Inflammatory macrophage treated with lipopolysaccharide for 4 hours (primary cell): ENCODE measurements at regions not wholly inside any gene's neighbourhood (a gene's known extent, or its start where the extent isn't known, plus 50 kb on each side); places are given as distances from the start of the nearest gene placed in this dataset.
"Not testable (repeated sequence)": the region's sequence is repeated elsewhere in the genome, so short reads cannot be mapped to it uniquely, and the experiment has no call there.

Source experiments
- DNase-seq: peaks from one replicate; pipeline ENCODE4 v3.0.0-alpha.2; 2020

GRCh38 chr12:17206553-17206952, 600.6 kb upstream of the LMO3 start:
- DNase-seq: no peak

GRCh38 chr12:17204289-17205054, 598.5 kb upstream of the LMO3 start:
- DNase-seq: no peak

DNA sequence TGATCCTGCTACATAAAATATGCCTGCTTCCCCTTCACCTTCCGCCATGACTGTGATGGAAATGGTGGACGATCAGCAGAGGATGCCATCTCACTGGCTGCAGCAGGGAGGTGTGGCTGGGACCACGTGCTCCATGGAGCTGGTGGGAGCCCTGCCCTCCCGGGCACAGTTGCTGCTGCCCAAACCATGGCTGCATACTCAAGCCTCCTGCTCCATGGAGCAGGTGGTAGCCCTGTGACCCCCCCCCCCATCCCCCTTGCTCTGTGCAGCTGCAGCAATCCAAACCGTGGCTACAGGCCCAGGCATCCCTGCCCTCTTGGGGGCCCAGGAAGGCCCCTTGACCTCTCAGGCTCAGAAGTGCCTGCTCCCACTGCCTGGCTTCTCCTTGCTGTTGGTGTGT, 597.5 kb upstream of the LMO3 start:
- no peak for DNase-seq

GRCh38 chr12:17197971-17198370, 592.0 kb upstream of the LMO3 start:
- DNase-seq: no peak

DNA sequence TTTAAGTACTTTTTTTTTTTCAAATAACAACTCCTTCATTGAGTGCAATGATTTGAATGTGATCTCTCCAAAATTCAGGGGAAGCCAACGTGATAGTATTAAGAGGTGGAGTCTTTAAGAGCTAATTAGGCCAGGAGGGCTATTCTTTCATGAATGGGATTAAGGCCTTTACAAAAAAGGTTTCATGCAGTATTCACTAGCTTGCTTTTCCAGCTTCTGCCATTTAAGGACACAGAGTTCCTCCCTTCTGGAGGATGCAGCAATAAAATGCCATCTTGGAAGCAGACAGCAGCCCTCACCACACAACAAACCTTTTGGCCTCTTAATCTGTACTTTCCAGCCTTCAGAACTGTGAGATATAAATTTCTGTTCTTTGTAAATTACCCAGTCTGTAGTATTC, 586.8 kb upstream of the LMO3 start:
- DNase-seq: no peak

GRCh38 chr12:17169726-17170471, 563.9 kb upstream of the LMO3 start:
- no peak for DNase-seq

- no peak for DNase-seq
Measured at GRCh38 chr12:17159506-17160300, 553.7 kb upstream of the LMO3 start.

- no peak for DNase-seq
Measured at GRCh38 chr12:17158201-17158600, 552.2 kb upstream of the LMO3 start.

DNA sequence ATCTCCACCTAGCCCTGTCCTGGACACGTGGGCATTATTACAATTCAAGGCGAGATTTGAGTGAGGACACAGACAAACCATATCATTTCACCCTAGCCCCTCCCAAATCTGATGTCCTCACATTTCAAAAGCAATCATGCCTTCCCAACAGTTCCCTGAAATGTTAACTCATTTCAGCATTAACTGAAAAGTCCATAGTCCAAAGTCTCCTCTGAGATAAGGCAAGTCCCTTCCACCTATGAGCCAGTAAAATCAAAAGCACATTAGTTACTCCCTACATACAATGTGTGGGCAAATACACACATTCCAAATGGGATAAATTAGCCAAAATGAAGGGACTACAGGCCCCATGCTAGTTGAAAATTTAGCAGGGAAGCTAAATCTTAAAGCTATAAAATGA, 546.0 kb upstream of the LMO3 start:
- DNase-seq: no peak

GRCh38 chr12:17148706-17149105, 542.7 kb upstream of the LMO3 start:
- no peak for DNase-seq

- DNase-seq: no peak
Measured at GRCh38 chr12:17142856-17143255, 536.9 kb upstream of the LMO3 start.

GRCh38 chr12:17139931-17140330, 534.0 kb upstream of the LMO3 start:
- DNase-seq: no peak

- no peak for DNase-seq
Measured at GRCh38 chr12:17137396-17137795, 531.4 kb upstream of the LMO3 start.

DNA sequence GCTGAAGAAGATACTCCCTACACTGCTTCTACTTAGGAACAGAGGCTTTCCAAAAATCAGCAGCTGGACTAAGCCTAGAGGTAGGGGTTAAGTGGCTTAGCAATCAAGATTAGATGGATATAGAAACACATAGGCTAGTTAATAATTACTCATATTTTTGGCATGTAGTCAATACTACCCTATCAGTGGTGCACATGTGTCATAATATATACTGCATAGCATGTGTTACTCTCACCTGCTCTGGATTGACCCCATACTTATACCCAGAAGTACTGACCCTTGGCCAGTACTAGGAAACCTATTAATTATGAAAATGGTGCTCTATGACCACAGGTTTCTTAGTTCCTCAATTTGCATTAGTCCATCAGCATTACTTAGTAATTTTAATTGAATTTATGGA, 528.4 kb upstream of the LMO3 start:
- no peak for DNase-seq

- DNase-seq: no peak
Measured at GRCh38 chr12:17132336-17132735, 526.4 kb upstream of the LMO3 start.

DNA sequence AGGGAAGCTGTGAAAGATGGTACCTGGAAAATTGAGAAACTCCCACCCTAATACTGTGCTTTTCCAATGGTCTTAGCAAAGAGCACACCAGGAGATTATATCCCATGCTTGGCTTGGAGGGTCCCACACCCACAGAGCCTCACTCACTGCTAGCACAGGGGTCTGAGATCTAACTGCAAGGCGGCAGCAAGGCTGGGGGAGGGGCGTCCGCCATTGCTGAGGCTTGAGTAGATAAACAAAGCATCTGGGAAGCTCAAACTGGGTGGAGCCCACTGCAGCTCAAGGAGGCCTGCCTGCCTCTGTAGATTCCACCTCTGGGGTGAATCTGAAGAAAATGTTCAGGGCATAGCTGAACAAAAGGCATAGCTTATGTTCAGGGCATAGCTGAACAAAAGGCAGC, 510.6 kb upstream of the LMO3 start:
- DNase-seq: not testable (repeated sequence)

- no peak for DNase-seq
Measured at GRCh38 chr12:17110316-17110715, 504.4 kb upstream of the LMO3 start.

DNA sequence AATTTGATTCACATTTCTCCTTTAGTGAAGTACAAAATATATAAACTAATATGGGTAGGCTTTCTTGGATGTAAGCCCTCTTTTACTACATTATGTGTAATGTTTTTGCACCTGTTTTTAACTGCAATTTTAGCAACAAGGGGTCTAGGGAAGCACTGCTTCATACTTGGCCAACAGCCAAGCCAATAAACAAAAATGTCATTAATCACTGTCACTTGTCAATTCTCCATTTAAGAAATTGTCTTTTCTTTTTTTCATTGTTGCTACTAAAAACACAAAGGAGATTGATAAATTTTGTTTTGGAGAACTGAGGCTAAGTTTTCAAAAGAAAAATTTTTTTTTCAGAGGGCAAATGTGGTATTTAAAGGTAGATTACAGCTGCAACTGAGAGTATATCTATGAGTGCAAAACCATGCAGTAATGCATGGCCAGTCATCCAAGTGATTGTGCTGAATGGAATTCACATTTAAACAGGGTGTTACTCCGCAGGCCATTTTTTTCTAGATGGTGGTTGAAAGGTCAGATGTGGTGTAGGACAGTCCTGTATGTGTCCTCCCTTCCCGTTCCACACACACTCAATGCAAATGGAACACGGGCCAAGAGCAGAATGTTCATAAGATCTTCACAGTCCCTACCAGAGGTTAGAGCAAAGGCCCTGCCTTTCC, 503.0 kb upstream of the LMO3 start:
- DNase-seq: no peak

DNA sequence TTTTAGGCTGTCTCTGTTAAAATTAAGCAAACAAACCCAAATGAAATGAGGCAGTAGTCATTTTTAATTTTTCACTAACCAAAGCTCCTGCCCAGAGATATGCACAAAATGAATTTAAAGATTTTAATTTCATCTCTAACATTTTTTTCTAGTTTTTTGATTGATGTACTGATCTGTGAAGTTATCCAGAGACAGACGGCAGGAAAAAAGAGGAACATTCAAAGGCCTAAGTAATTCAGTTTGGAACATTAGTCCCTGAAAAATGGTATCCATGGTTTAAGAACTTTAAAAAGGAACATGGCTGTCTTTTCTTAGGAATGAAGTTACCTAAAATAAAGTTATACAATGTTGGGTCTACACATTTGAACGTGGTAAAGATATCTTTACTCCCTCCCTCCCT, 498.8 kb upstream of the LMO3 start:
- DNase-seq: no peak

DNA sequence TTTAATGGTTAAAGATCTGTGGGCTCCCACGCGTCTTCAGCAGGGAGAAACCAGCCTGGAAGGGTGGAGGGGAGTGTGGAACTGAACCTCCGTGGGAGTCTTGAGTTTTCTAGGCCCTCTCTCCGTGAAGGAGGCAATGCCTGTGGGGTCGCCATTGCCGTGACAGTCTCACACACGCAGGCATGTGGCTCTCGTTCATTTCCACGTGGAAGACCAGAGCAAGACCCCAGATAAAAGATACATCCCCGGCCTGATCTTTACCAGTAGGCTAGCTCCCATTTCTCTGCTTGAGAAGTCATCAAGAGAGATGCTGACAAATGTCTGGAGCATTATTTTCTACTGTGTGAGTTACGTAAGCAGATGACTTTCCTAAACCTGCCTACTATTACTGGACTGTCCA, 491.7 kb upstream of the LMO3 start:
- DNase-seq: no peak

DNA sequence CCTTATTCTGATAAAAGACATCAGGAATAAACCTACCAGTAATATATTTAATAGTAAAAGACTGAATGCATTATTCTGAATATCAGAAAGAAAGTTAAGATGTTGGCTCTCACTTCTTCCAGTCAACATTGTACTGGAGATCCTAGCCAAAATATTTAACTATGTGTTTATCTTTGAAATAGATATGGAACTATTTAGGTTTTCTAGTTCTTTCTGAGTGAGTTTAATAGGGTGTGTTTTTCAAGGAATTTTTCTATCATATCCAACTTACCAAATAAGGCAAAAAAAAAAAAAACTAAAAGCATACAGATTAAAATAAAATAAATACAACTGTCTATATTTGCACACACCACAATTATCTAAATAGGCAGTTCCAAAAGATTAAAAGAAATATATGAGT, 478.9 kb upstream of the LMO3 start:
- DNase-seq: no peak

DNA sequence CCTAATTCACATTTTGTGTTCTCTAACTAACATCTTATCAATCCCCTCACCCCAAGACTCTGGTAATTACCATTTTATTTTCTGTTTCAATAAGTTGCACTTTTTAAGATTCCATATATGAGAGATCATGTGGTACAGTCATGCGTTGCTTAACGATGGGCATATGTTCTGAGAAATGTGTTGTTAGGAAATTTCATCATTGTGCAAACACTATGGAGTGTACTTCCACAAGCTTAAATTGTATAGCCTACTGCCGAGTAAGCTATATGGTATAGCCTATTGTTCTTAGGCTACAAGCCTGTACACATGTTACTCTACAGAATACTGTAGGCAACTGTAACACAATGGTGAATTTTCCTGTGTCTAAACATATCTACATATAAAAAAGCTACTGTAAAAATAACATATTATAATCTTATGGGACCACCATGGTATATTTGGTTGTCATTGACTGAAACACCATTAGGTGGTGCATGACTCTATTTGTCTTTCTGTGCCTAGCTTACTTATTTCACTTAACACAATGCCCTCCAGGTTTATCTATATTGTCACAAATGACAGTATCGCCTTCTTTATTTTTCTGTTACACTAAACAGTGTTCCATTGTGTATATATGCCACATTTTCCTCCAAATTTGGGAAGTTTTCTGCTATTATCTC, 473.4 kb upstream of the LMO3 start:
- DNase-seq: no peak

GRCh38 chr12:17077594-17077993, 471.6 kb upstream of the LMO3 start:
- no peak for DNase-seq
